Left colon (tissue), 2 donors: ENCODE measurements at regions not wholly inside any gene's neighbourhood (a gene's known extent, or its start where the extent isn't known, plus 50 kb on each side); places are given as distances from the start of the nearest gene placed in this dataset.

ENCODE experiments used
- ATAC-seq: fragments of 200-7000 bp; cut with Tn5 transposase; one replicate; pipeline ENCODE4 v1.9.1; 2020; ENCODE audit warnings: mild to moderate bottlenecking, moderate library complexity
- DNase-seq, 2 donors: peaks; one replicate each; pipeline ENCODE4 v3.0.0-alpha.2; 2020
- intact Hi-C, 2 donors: fragments of 100-400 bp; cut with DNase I in 1 of 2; cut with micrococcal nuclease in 1 of 2; formaldehyde crosslinking; loops; one replicate each; pipeline versions ENCODE4 v1.11.2 to v1.14.0; 2022; cut with DNase I, micrococcal nuclease
- donor health status: DM: no; HTN: no; CAD: no.
- donor health status: DM: yes; HTN: yes; CAD: no.

GRCh38 chr5:147966829-147967228 is 60.5 kb upstream of the C5orf46 start:
- no peak for DNase-seq
- ATAC-seq = no peak
- intact Hi-C loops = no loop called here

DNA sequence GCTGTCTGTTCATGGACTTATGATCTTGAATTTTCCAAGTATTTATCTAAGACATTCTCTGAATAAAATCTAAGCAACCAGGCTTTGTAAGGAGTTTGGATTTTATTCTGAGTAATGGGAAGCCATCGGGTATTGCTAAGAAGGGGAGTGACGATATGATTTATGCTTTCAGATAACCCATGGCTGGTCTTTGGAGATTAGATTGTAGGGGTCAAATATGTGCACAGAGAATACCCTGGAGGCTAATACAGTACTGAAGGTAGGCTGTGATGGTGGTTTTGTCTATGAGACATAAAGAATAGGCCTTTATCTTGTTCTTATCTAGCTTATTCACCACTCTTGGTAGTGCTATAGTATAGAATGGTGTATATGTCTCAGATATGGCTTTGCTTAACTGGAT is 60.0 kb upstream of the C5orf46 start:
- ATAC-seq = no peak
- intact Hi-C loops = no loop called here

DNA sequence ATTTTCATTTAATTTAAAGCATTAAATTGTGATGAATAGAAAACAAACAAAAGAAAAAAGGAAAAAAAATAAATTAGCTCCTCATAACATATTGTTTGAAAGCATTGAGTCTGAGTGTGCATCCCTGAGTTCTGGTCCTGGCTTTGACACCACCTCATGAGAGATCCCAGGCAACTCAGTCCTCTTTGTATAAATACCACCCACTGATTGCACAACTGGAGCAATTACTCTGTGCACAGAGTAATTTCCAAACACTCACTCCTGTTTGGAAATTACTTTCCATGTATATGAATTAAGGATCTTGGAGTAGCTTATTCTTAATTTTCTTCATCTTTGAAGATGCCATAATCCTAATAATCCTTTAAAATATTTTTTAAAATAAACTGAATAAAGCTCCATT is 59.4 kb upstream of the C5orf46 start:
- ATAC-seq = no peak
- intact Hi-C loops = no loop called here
- no peak for DNase-seq

More for the DNA sequence above, 60.0 kb upstream of the C5orf46 start:
- no peak for DNase-seq

DNA sequence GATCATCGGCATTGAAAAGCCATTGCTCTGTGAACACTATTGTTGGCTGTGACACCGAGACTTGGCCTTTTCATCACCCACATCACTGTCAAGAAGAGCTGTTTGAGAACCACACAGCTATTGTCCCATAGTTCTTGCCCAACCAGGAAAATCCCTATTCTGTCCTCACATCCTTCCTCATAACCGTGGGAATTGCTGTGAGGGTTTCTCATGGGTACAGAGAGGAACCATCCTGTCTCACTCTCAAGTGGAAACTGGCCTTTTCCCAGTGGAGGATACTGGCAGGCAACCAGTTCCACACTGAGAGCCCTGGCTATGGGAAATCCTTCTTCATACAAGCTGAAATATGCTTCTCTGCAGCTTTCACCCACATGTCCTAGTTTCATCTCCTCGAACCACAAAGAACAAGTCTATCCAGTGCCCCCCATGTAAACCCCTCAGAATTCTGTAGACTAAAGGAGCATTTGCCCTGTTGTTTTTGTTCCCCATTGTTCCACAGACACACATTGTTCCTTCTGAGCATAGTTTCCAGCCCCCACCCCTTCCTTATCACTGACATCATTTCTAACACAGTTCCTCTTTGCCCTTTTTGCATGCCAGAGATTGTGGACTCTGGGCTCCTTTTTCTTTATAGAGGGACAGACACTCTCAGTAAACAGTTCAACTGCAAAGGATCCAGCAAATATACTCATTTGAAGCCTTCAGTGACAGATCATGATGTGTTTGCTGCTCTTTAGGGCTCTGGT is 57.8 kb upstream of the C5orf46 start:
- intact Hi-C loops = no loop called here
- DNase-seq = peak in 1 of 2 donors; percentile 29

DNA sequence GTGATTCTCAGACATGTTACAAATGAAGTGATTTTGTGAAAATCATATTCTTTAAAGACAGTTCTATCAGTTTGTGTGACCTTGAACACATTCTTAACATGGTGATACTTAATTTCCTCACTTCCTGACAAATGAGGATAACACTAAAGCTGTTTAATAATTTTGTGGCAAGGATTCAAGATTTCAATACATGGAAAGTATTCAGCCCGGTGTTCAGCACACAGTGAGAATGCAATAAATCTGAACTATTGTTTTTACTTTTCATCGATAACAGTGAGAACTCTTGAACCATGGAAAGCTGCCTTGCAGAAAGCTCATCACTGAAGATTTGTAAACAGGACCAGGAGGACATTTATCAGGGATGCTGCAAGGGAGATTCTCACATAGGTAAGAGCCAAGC is 57.1 kb upstream of the C5orf46 start:
- intact Hi-C loops = no loop called here
- no peak for DNase-seq
- ATAC-seq = no peak

More for the DNA sequence above, 57.8 kb upstream of the C5orf46 start:
- ATAC-seq = peak; percentile 78

GRCh38 chr5:147961208-147961749 is 54.9 kb upstream of the C5orf46 start:
- DNase-seq = no peak
- ATAC-seq = peak; percentile 82
- intact Hi-C loops = no loop called here

- intact Hi-C loops = no loop called here
- no peak for DNase-seq
- ATAC-seq = no peak
These were observed 51.6 kb upstream of the C5orf46 start for GRCh38 chr5:147957901-147958300.

DNA sequence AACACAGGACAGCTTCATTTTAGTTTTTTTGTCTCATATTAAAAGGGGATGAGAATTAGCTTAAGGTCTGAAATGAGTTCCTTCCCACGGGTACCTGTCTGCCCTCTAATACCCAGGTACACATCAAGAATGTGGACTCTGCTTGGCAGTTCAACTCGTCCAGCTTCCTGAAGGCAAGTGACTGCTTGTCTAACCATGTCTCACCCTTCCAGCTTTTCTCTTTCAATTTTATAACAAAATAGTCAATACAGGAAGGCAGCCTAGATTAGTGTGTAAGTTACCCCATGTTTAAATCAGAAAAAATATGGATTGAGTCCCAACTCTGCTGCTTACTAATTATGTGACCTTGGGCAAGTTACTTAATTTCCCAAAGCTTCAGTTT is 50.5 kb upstream of the C5orf46 start:
- ATAC-seq = no peak
- no peak for DNase-seq
- intact Hi-C loops = no loop called here

DNA sequence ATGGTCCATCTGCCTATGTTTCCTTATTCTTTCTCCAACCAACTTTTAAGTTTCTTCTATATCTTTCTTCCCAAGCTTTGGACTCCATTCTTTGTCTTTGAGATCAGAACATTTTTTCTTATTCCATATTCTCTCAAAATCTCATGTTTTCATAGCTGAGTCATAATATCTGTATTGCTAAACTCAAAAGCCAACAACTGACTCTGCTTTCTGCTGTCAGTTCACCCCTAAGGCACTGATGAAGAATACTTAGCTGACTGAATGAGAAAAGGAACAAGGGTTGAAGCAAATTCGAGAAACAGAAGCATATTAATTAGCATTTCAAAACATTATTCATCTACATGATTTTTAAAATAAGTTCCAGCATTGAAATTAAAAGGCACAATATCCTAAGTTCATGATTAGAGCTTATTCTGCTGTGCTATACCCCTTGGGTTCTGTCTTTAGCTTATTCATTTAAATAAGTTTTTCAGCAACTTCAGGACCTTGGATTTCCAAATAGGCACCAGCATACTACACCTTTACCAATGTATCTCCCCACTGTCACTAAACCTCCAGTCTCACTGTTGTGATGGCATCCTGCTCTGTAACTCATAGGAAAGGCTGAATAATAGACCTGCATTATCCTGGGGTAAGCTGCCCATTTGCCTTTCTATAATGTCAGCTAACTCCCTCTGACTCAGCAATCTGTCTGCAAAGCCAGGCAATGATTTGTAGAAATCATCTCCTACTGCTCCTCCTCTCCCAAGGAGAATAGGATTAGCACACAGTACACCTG is 49.9 kb upstream of the C5orf46 start:
- DNase-seq (no peak), ATAC-seq (no peak)
- intact Hi-C loops = no loop called here
